Left hindlimb (tissue), 1 donor: ENCODE measurements at regions not wholly inside any gene's neighbourhood (a gene's known extent, or its start where the extent isn't known, plus 50 kb on each side); places are given as distances from the start of the nearest gene placed in this dataset.

Experiments used
- DNase-seq: peaks from one replicate; pipeline ENCODE4 v3.0.0-alpha.2; 2018

- DNase-seq: no peak
Observed at GRCh38 chr3:30269751-30270445, 336.5 kb upstream of the TGFBR2 start.

- no peak for DNase-seq
Observed at GRCh38 chr3:30271781-30272180, 334.6 kb upstream of the TGFBR2 start.

- DNase-seq: no peak
Observed at GRCh38 chr3:30273304-30274072, 332.9 kb upstream of the TGFBR2 start.

GRCh38 chr3:30277494-30277893 lies 328.9 kb upstream of the TGFBR2 start:
- DNase-seq: no peak

GRCh38 chr3:30281526-30281925 lies 324.9 kb upstream of the TGFBR2 start:
- DNase-seq: no peak

- DNase-seq: no peak
Observed at GRCh38 chr3:30282154-30282696, 324.2 kb upstream of the TGFBR2 start.

GRCh38 chr3:30285188-30286006 lies 321.0 kb upstream of the TGFBR2 start:
- DNase-seq: no peak

- DNase-seq: peak; percentile 63
Observed at GRCh38 chr3:30286007-30286669, 320.3 kb upstream of the TGFBR2 start.

GRCh38 chr3:30286811-30287210 lies 319.6 kb upstream of the TGFBR2 start:
- no peak for DNase-seq

- no peak for DNase-seq
Observed at GRCh38 chr3:30288830-30289229, 317.6 kb upstream of the TGFBR2 start.

GRCh38 chr3:30289324-30289723 lies 317.1 kb upstream of the TGFBR2 start:
- no peak for DNase-seq

GRCh38 chr3:30289766-30290165 lies 316.6 kb upstream of the TGFBR2 start:
- DNase-seq: no peak

GRCh38 chr3:30290479-30290878 lies 315.9 kb upstream of the TGFBR2 start:
- no peak for DNase-seq

- DNase-seq: no peak
Observed at GRCh38 chr3:30292192-30292893, 314.1 kb upstream of the TGFBR2 start.

GRCh38 chr3:30293621-30294240 lies 312.7 kb upstream of the TGFBR2 start:
- no peak for DNase-seq

- DNase-seq: no peak
Observed at GRCh38 chr3:30294241-30294667, 312.1 kb upstream of the TGFBR2 start.

- no peak for DNase-seq
Observed at GRCh38 chr3:30297112-30297511, 309.3 kb upstream of the TGFBR2 start.

GRCh38 chr3:30299674-30300385 lies 306.6 kb upstream of the TGFBR2 start:
- no peak for DNase-seq

GRCh38 chr3:30300809-30301208 lies 305.6 kb upstream of the TGFBR2 start:
- DNase-seq: no peak

GRCh38 chr3:30302027-30302426 lies 304.4 kb upstream of the TGFBR2 start:
- DNase-seq: no peak

GRCh38 chr3:30303770-30304169 lies 302.6 kb upstream of the TGFBR2 start:
- DNase-seq: no peak
